OCI-LY3 (cell line): ENCODE measurements at regions not wholly inside any gene's neighbourhood (a gene's known extent, or its start where the extent isn't known, plus 50 kb on each side); places are given as distances from the start of the nearest gene placed in this dataset.
"Not testable (repeated sequence)": the region's sequence is repeated elsewhere in the genome, so short reads cannot be mapped to it uniquely, and the experiment has no call there.

ENCODE experiments used
- H2AFZ ChIP-seq: fragments of 200-600, 300-600 bp; shearing (Covaris generic); 2 replicates; pipeline ENCODE4 v1.6.0; 2014; ENCODE audit warnings: antibody characterized with exemption, low read depth, low read length
- H3K27ac ChIP-seq: fragments of 200-600, 300-600 bp; sonication (generic); 2 replicates; pipeline ENCODE4 v1.5.1; 2014; ENCODE audit warnings: mild to moderate bottlenecking, low read length, moderate library complexity, mixed read lengths
- H3K27me3 ChIP-seq: fragments of 200-600, 300-600 bp; sonication (generic); 2 replicates; pipeline ENCODE4 v1.6.1; 2014; ENCODE audit warnings: low read depth, low read length, mixed read lengths
- H3K36me3 ChIP-seq: fragments of 200-600, 300-600 bp; sonication (generic); replicated peaks from 2 replicates; pipeline ENCODE3; 2014; ENCODE audit warnings: low read depth, low read length, mixed read lengths
- H3K4me1 ChIP-seq: fragments of 300-600, 200-600 bp; sonication (generic); 2 replicates; pipeline ENCODE4 v1.6.1; 2014; ENCODE audit warnings: low read length, mixed read lengths
- H3K4me2 ChIP-seq: fragments of 200-600, 300-600 bp; sonication (generic); 2 replicates; pipeline ENCODE4 v1.6.1; 2014; ENCODE audit warnings: low read length, mixed read lengths
- H3K4me3 ChIP-seq: fragments of 300-600, 200-600 bp; sonication (generic); 2 replicates; pipeline ENCODE4 v1.5.1; 2014; ENCODE audit warnings: antibody characterized with exemption, mild to moderate bottlenecking, low read length, moderate library complexity
- H3K79me2 ChIP-seq: fragments of 300-600, 200-600 bp; shearing (Covaris generic); 2 replicates; pipeline ENCODE4 v1.6.1; 2014; ENCODE audit warnings: mild to moderate bottlenecking, low read length, mixed read lengths
- H3K9ac ChIP-seq: fragments of 300-600, 200-600 bp; shearing (Covaris generic); 2 replicates; pipeline ENCODE4 v1.6.0; 2014; ENCODE audit warnings: mild to moderate bottlenecking, low read length, moderate library complexity
- H3K9me3 ChIP-seq: fragments of 200-600, 300-600 bp; shearing (Covaris generic); 2 replicates; pipeline ENCODE4 v1.6.1; 2014; ENCODE audit warnings: low read length, mixed read lengths; ENCODE audit not compliant: insufficient read depth
- H4K20me1 ChIP-seq: fragments of 200-600, 300-600 bp; sonication (generic); 2 replicates; pipeline ENCODE4 v1.6.1; 2016; ENCODE audit warnings: low read length, mixed read lengths; ENCODE audit not compliant: insufficient read depth
- CTCF ChIP-seq: fragments of 200-600, 300-600 bp; sonication (generic); IDR thresholded peaks from 2 replicates; pipeline ENCODE4 v1.5.1; 2014; ENCODE audit warnings: antibody characterized with exemption, low read length, low read depth
- EZH2phosphoT487 ChIP-seq: fragments of 200-600 bp; shearing (Covaris generic); IDR thresholded peaks from 2 replicates; pipeline ENCODE4 v1.6.1; 2018; ENCODE audit warnings: antibody characterized with exemption, mixed run types, low read depth

- no peaks in the 10 kb centered on the region for H3K4me1 ChIP-seq
- H3K36me3 ChIP-seq, result no peaks in the 10 kb centered on the region
- H3K27ac ChIP-seq, result no peak overlapping the region
- H3K27me3 ChIP-seq, result no peaks in the 10 kb centered on the region; the same call in 1 of the 2 replicates
- H4K20me1 ChIP-seq, result no peaks in the 10 kb centered on the region
- H3K9ac ChIP-seq, result no peak overlapping the region
- no peaks in the 10 kb centered on the region for H3K79me2 ChIP-seq
- H3K4me2 ChIP-seq, result no peak overlapping the region
- no peaks in the 10 kb centered on the region for H3K9me3 ChIP-seq
- no peak overlapping the region for H2AFZ ChIP-seq
- H3K4me3 ChIP-seq, result no peak overlapping the region
- TF ChIP-seq CTCF (no peak), EZH2phosphoT487 (no peak)
Observed at GRCh38 chr9:1550636-1551035, 464.5 kb upstream of the SMARCA2 start.

- H3K4me3 ChIP-seq, result no peak overlapping the region
- no peaks in the 10 kb centered on the region for H4K20me1 ChIP-seq
- H3K4me2 ChIP-seq, result no peak overlapping the region
- H2AFZ ChIP-seq, result no peak overlapping the region
- H3K9ac ChIP-seq, result no peak overlapping the region
- H3K79me2 ChIP-seq, result no peaks in the 10 kb centered on the region
- no peaks in the 10 kb centered on the region for H3K27me3 ChIP-seq
- no peaks in the 10 kb centered on the region for H3K36me3 ChIP-seq
- TF ChIP-seq EZH2phosphoT487 (no peak), CTCF (no peak)
- no peak overlapping the region for H3K27ac ChIP-seq
- H3K4me1 ChIP-seq, result no peaks in the 10 kb centered on the region
- no peaks in the 10 kb centered on the region for H3K9me3 ChIP-seq
Observed at GRCh38 chr9:1554081-1555035, 460.8 kb upstream of the SMARCA2 start.

- H4K20me1 ChIP-seq, H3K27me3 ChIP-seq, H3K4me2 ChIP-seq, H3K9ac ChIP-seq, H3K9me3 ChIP-seq, H3K36me3 ChIP-seq, H3K27ac ChIP-seq, H3K79me2 ChIP-seq, H3K4me3 ChIP-seq, H3K4me1 ChIP-seq, H2AFZ ChIP-seq: not testable (repeated sequence)
Observed at GRCh38 chr9:1558666-1559065, 456.5 kb upstream of the SMARCA2 start.

- no peaks in the 10 kb centered on the region for H4K20me1 ChIP-seq
- H3K79me2 ChIP-seq, result no peaks in the 10 kb centered on the region
- H3K27ac ChIP-seq, result no peak overlapping the region
- TF ChIP-seq CTCF (no peak), EZH2phosphoT487 (no peak)
- no peaks in the 10 kb centered on the region for H3K36me3 ChIP-seq
- H3K27me3 ChIP-seq, result no peaks in the 10 kb centered on the region
- H3K4me2 ChIP-seq, result no peak overlapping the region
- H3K4me3 ChIP-seq, result no peak overlapping the region
- H3K9me3 ChIP-seq, result no peaks in the 10 kb centered on the region
- H3K9ac ChIP-seq, result no peak overlapping the region
- peaks cover 14% of the 10 kb centered on the region for H3K4me1 ChIP-seq
- H2AFZ ChIP-seq, result no peak overlapping the region
Observed at GRCh38 chr9:1575939-1576338, 439.2 kb upstream of the SMARCA2 start.
